RWPE2 (cell line): ENCODE measurements at regions not wholly inside any gene's neighbourhood (a gene's known extent, or its start where the extent isn't known, plus 50 kb on each side); places are given as distances from the start of the nearest gene placed in this dataset.

Experiments
- ATAC-seq: fragments of 200-7000 bp; cut with Tn5 transposase; 3 replicates; pipeline ENCODE4 v1.9.1; 2021; ENCODE audit warnings: low read depth
- DNase-seq: peaks from one replicate; pipeline ENCODE4 v3.0.0-alpha.2; 2020; ENCODE audit warnings: low spot score
- H3K27ac ChIP-seq: fragments of 450-650 bp; 2 replicates; pipeline ENCODE4 v1.5.1; 2017; ENCODE audit warnings: mild to moderate bottlenecking; ENCODE audit not compliant: poor library complexity, severe bottlenecking
- H3K27me3 ChIP-seq: fragments of 250-450 bp; sonication (Bioruptor Pico); 2 replicates; pipeline ENCODE4 v1.5.1; 2021; ENCODE audit warnings: mild to moderate bottlenecking, moderate library complexity; ENCODE audit not compliant: insufficient read depth, poor library complexity, severe bottlenecking
- H3K36me3 ChIP-seq: fragments of 250-450 bp; sonication (Bioruptor Pico); 2 replicates; pipeline ENCODE4 v1.5.1; 2020; ENCODE audit warnings: low read depth, mild to moderate bottlenecking, moderate library complexity
- H3K4me1 ChIP-seq: fragments of 250-450 bp; sonication (Bioruptor Pico); 2 replicates; pipeline ENCODE4 v1.5.1; 2021; ENCODE audit warnings: mild to moderate bottlenecking, moderate library complexity; ENCODE audit not compliant: insufficient read depth, poor library complexity, severe bottlenecking
- H3K4me3 ChIP-seq: fragments of 250-450 bp; sonication (Bioruptor Pico); 2 replicates; pipeline ENCODE4 v1.5.1; 2021; ENCODE audit warnings: mild to moderate bottlenecking, moderate library complexity; ENCODE audit not compliant: severe bottlenecking
- H3K9me3 ChIP-seq: fragments of 250-450 bp; sonication (Bioruptor Pico); 2 replicates; pipeline ENCODE4 v1.5.1; 2021; ENCODE audit warnings: mild to moderate bottlenecking, moderate library complexity; ENCODE audit not compliant: severe bottlenecking
- CTCF ChIP-seq: fragments of 450-650 bp; IDR thresholded peaks from one replicate; pipeline ENCODE4 v1.5.1; 2017; ENCODE audit warnings: mild to moderate bottlenecking, moderate library complexity; ENCODE audit not compliant: poor library complexity, severe bottlenecking

DNA sequence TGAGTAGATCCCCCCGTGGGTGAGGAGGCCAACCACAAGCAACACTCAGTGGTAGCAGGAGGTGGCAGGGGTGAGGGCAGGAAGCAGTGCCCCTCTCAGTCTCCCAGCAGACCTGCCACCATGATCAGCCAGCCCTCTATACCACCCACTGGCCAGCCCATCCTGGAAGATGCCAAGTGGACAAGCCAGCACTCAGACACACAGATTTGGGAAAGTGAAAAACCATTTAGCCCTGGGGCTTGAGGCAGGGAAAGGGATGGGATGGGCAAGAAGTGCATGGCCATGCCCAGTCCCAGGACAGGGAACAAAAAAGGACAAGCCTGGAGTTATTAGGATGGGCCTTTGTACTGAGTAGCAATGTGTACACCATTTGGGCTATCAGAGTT is 76.9 kb downstream of the HFE start:
- Histone ChIP-seq H3K4me3 (no peak overlapping the region), H3K27me3 (no peaks in the 10 kb centered on the region), H3K36me3 (no peaks in the 10 kb centered on the region), H3K27ac (no peak overlapping the region), H3K4me1 (peaks cover 4% of the 10 kb centered on the region), H3K9me3 (no peaks in the 10 kb centered on the region)
- ATAC-seq (no peak), DNase-seq (no peak)
- TF ChIP-seq CTCF = no peak

GRCh38 chr6:26165261-26165790 is 78.1 kb downstream of the HFE start:
- no peak for TF ChIP-seq CTCF
- no peak for DNase-seq

GRCh38 chr6:26170181-26170580 is 83.0 kb downstream of the HFE start:
- Histone ChIP-seq H3K9me3 (no peaks in the 10 kb centered on the region), H3K4me3 (no peak overlapping the region), H3K27ac (peak overlapping the region; percentile 80), H3K27me3 (no peaks in the 10 kb centered on the region), H3K4me1 (peaks cover 19% of the 10 kb centered on the region), H3K36me3 (no peaks in the 10 kb centered on the region)
- DNase-seq (no peak), ATAC-seq (no peak)
- TF ChIP-seq CTCF = no peak

More at GRCh38 chr6:26165261-26165790, 78.1 kb downstream of the HFE start:
- Histone ChIP-seq H3K27me3 (no peaks in the 10 kb centered on the region), H3K27ac (no peak overlapping the region), H3K36me3 (no peaks in the 10 kb centered on the region), H3K4me1 (peaks cover 2% of the 10 kb centered on the region), H3K9me3 (no peaks in the 10 kb centered on the region), H3K4me3 (no peak overlapping the region)
- ATAC-seq = no peak

DNA sequence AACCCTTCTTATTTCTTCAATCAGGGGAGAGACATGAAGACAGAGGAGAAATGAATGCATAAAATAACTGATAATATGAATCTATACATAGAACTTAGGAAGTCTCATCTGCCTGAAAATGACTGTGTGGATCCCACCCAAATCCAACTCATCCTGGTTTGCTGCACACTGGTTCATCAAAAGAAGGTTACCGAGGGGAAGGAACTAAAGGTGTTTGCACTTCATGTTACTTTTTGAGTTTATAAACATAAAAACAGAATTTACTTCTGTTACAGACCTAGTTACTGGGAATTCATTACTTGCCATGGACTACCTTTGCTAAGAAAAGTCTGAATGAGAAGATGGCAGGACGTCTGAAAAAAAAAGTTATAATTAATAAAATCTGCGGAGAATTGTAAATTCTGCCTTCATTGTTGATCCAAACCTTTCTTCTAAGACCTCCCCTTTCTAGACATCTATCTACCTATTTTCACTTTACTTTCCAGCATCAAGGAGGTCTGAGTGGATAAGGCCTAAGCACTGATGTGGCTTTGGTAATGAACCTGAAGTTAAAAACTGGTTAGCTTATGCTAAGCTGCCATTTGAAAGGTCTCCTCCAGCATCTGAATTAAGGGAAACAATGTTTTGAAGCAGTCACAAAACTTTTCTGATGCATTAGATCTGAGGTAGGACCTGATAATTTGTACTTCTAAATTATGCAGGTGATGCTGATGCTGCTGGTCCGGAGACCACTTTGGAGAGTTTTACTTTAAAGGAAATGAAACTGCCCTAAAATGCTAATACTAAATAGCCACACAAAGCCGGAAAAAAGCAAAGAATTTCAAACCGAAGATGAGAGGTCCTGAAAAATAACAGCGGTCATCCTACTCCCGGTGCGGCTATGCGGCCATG is 84.0 kb downstream of the HFE start:
- H3K36me3 ChIP-seq = no peaks in the 10 kb centered on the region
- peak overlapping the region; percentile 80 for H3K27ac ChIP-seq
- ATAC-seq (no peak), DNase-seq (no peak)
- H3K4me3 ChIP-seq = peak overlapping the region; percentile 74
- TF ChIP-seq CTCF = no peak
- no peaks in the 10 kb centered on the region for H3K27me3 ChIP-seq
- H3K4me1 ChIP-seq = peaks cover 19% of the 10 kb centered on the region
- no peaks in the 10 kb centered on the region for H3K9me3 ChIP-seq

DNA sequence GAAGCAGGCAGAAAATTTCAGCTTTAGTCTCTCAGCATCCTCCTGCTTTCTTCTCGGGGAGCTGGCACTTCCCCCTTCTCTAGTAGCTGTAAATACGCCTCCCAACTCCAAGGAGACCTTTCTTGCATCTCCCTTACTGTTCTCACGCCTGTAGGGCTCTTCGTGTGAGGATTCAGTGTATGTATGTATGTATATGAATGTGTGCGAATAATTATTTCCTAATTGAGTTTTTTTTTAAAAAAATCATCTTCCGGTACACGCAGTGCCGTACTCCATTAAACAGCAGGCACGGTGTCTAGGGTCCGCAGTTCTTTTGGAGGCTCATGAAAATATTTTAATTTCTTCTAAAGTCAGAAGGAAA is 85.4 kb downstream of the HFE start:
- no peak for DNase-seq
- Histone ChIP-seq H3K4me3 (peak overlapping the region; percentile 74), H3K27me3 (no peaks in the 10 kb centered on the region), H3K4me1 (peaks cover 19% of the 10 kb centered on the region), H3K27ac (peak overlapping the region; percentile 80), H3K36me3 (no peaks in the 10 kb centered on the region), H3K9me3 (no peaks in the 10 kb centered on the region)
- ATAC-seq = peak; percentile 18; the same call in 2 of the 3 replicates
- no peak for TF ChIP-seq CTCF
